ENCODE measurements at regions not wholly inside any gene's neighbourhood (a gene's known extent, or its start where the extent isn't known, plus 50 kb on each side); places are given as distances from the start of the nearest gene placed in this dataset.

- Mint-ChIP-seq H3K4me1 (no peaks in the 10 kb centered on the region), H3K27ac (ENCODE audit: low read depth) (no peak overlapping the region), H3K4me3 (no peak overlapping the region), H3K9me3 (no peaks in the 10 kb centered on the region), H3K36me3 (ENCODE audit: insufficient read depth) (peaks cover 2% of the 10 kb centered on the region), H3K27me3 (peaks cover 40% of the 10 kb centered on the region)
- DNase-seq (ENCODE audit: low spot score in 2 of 2) (no peak), ATAC-seq (replicated peaks; ENCODE audit: extremely low read depth, poor library complexity, severe bottlenecking) (no peak)
Observed at GRCh38 chr15:91556926-91557325, 296.6 kb upstream of the SLCO3A1 start.

- Mint-ChIP-seq H3K4me3 (no peak overlapping the region), H3K27ac (ENCODE audit: low read depth) (no peak overlapping the region), H3K36me3 (ENCODE audit: insufficient read depth) (peaks cover 2% of the 10 kb centered on the region), H3K9me3 (no peaks in the 10 kb centered on the region), H3K4me1 (no peaks in the 10 kb centered on the region), H3K27me3 (peaks cover 52% of the 10 kb centered on the region)
- DNase-seq (ENCODE audit: low spot score in 2 of 2) = no peak
- no peak for ATAC-seq (replicated peaks; ENCODE audit: extremely low read depth, poor library complexity, severe bottlenecking)
Observed at GRCh38 chr15:91559066-91559465, 294.4 kb upstream of the SLCO3A1 start.

DNA sequence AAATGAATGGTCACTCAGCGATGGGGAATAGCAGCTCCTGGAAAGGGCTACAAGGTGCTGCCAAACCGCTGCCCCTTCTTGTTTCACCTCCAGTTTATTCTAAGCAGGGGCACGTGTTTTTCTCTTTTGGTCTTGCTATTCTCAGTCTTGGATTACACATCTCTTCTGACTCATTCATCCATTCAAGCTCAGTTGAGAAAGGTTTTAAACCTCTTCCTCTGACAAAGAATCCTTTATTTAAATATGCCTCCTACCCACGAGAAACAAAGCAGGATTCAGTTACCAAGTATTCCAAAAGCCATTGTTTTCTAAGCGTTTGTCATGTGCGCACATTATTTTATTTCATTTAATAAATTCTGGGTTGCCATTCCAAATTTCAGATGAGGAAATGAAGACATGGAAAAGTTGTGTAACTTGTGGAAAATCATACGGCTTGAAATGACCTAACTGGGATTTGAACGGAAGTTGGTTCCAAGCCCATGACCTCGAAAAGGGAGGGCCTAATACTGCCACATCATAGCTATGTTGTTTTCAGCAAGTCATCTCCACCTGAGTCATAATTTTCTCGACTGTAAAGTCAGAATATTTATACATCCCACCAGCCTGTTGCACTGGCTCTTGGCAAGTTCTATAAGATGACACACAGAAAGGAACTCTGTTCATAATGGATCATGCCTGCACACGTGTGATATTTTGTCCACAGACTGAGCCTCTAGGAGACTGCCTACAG is 292.0 kb upstream of the SLCO3A1 start:
- Mint-ChIP-seq H3K9me3 (no peaks in the 10 kb centered on the region), H3K27me3 (peaks cover 42% of the 10 kb centered on the region), H3K36me3 (ENCODE audit: insufficient read depth) (no peaks in the 10 kb centered on the region), H3K4me3 (no peak overlapping the region), H3K27ac (ENCODE audit: low read depth) (no peak overlapping the region), H3K4me1 (no peaks in the 10 kb centered on the region)
- no peak for DNase-seq (ENCODE audit: low spot score in 2 of 2)
- no peak for ATAC-seq (replicated peaks; ENCODE audit: extremely low read depth, poor library complexity, severe bottlenecking)

DNA sequence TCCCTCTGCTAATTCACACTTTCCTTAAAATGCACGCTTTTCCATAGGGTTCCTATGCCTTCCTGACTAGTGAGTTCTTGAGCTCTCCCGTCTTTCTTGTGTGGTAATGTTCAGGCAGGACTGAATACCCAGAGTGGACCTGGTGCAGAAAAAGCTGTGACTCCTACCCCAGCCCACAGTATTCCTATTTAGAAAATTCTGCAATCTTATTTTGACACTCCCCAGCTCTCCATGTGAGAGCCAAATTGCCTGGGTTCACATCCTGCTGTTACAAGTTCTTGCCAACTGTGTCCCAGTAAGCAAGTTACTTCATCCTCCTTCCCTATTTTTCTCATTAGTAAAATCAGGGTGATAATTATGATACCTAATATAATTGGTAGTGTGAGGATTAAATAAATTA is 290.8 kb upstream of the SLCO3A1 start:
- Mint-ChIP-seq H3K27me3 (peaks cover 42% of the 10 kb centered on the region), H3K4me1 (no peaks in the 10 kb centered on the region), H3K9me3 (no peaks in the 10 kb centered on the region), H3K36me3 (ENCODE audit: insufficient read depth) (no peaks in the 10 kb centered on the region), H3K27ac (ENCODE audit: low read depth) (no peak overlapping the region), H3K4me3 (no peak overlapping the region)
- ATAC-seq (replicated peaks; ENCODE audit: extremely low read depth, poor library complexity, severe bottlenecking) (no peak), DNase-seq (ENCODE audit: low spot score in 2 of 2) (no peak)

GRCh38 chr15:91564631-91565030 is 288.9 kb upstream of the SLCO3A1 start:
- no peak overlapping the region for H3K4me3 Mint-ChIP-seq

GRCh38 chr15:91566141-91566540 is 287.4 kb upstream of the SLCO3A1 start:
- peaks cover 44% of the 10 kb centered on the region for H3K27me3 Mint-ChIP-seq
- H3K4me3 Mint-ChIP-seq = no peak overlapping the region
- no peaks in the 10 kb centered on the region for H3K4me1 Mint-ChIP-seq
- DNase-seq (ENCODE audit: low spot score in 2 of 2) (no peak), ATAC-seq (replicated peaks; ENCODE audit: extremely low read depth, poor library complexity, severe bottlenecking) (no peak)
- H3K36me3 Mint-ChIP-seq (ENCODE audit: insufficient read depth) = no peaks in the 10 kb centered on the region
- H3K27ac Mint-ChIP-seq (ENCODE audit: low read depth) = no peak overlapping the region
- no peaks in the 10 kb centered on the region for H3K9me3 Mint-ChIP-seq

More at GRCh38 chr15:91564631-91565030, 288.9 kb upstream of the SLCO3A1 start:
- DNase-seq (ENCODE audit: low spot score in 2 of 2) (no peak), ATAC-seq (replicated peaks; ENCODE audit: extremely low read depth, poor library complexity, severe bottlenecking) (no peak)
- Mint-ChIP-seq H3K4me1 (no peaks in the 10 kb centered on the region), H3K27ac (ENCODE audit: low read depth) (no peak overlapping the region), H3K27me3 (peaks cover 38% of the 10 kb centered on the region), H3K9me3 (no peaks in the 10 kb centered on the region), H3K36me3 (ENCODE audit: insufficient read depth) (no peaks in the 10 kb centered on the region)

GRCh38 chr15:91568036-91568435 is 285.5 kb upstream of the SLCO3A1 start:
- Mint-ChIP-seq H3K4me3 (no peak overlapping the region), H3K27me3 (peaks cover 36% of the 10 kb centered on the region), H3K9me3 (no peaks in the 10 kb centered on the region), H3K4me1 (no peaks in the 10 kb centered on the region), H3K27ac (ENCODE audit: low read depth) (no peak overlapping the region), H3K36me3 (ENCODE audit: insufficient read depth) (no peaks in the 10 kb centered on the region)
- DNase-seq (ENCODE audit: low spot score in 2 of 2) = no peak
- ATAC-seq (replicated peaks; ENCODE audit: extremely low read depth, poor library complexity, severe bottlenecking) = no peak

DNA sequence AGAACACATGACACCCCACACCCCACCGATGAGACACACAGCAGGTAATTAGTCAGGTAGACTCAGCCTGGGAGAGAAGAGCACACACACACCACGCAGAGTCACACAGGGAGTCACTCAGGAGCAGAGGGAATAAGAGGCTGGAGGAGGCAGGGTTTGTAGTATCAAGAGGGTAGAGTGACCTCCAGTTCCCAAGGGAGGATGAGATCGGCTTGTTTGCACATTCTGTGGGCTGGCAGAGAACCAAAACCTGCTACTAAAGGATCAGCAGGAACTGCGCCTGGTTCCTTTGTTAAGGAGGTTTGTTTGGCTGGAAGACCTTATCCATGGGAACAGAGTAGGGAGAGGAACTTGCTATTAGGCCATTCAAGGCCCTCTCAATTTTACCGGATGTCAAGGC is 281.4 kb upstream of the SLCO3A1 start:
- Mint-ChIP-seq H3K4me1 (no peaks in the 10 kb centered on the region), H3K36me3 (ENCODE audit: insufficient read depth) (no peaks in the 10 kb centered on the region), H3K27ac (ENCODE audit: low read depth) (no peak overlapping the region), H3K9me3 (no peaks in the 10 kb centered on the region), H3K4me3 (no peak overlapping the region), H3K27me3 (peaks cover 42% of the 10 kb centered on the region)
- ATAC-seq (replicated peaks; ENCODE audit: extremely low read depth, poor library complexity, severe bottlenecking) = no peak
- DNase-seq (ENCODE audit: low spot score in 2 of 2) = no peak

DNA sequence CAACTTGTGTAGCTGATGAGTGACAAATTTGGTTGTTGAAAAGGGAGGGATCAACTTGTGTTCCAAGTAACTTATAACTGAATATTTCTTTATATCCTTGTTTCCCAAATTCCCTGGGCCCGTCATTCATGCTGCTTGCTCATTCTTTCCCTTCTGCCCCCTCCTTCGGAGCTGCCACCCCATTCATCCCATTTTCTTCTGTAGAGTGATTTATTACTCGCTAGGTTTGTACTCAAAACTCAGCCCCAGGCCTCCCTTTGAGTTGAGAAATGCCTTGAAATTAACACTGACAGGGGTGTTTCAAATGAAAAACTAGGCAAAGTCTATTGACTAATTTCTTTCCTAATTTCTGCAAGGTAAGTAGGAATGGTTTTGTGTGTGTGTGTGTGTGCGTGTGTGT is 277.4 kb upstream of the SLCO3A1 start:
- no peak for ATAC-seq (replicated peaks; ENCODE audit: extremely low read depth, poor library complexity, severe bottlenecking)
- H3K9me3 Mint-ChIP-seq = no peaks in the 10 kb centered on the region
- no peaks in the 10 kb centered on the region for H3K36me3 Mint-ChIP-seq (ENCODE audit: insufficient read depth)
- no peak overlapping the region for H3K27ac Mint-ChIP-seq (ENCODE audit: low read depth)
- peaks cover 23% of the 10 kb centered on the region for H3K27me3 Mint-ChIP-seq
- no peaks in the 10 kb centered on the region for H3K4me1 Mint-ChIP-seq
- no peak for DNase-seq (ENCODE audit: low spot score in 2 of 2)
- H3K4me3 Mint-ChIP-seq = no peak overlapping the region

DNA sequence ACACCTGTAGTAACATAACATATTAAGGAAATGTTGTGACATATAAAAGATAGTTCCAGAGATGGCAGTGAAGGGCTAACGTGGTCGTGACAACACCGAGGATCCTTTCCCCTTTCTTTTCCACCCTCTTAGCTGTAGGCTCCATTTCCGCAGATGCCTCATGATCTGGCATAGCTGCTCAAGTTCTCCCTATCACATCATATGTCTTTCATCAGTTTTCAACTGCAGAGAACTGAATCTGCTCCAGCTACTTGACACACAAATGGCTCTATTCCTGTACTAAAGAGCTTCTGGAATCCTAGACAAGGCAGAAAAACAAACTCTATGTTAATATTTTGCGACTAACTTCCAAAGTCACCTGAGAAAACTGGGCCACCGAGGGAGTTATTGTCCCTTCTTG is 275.0 kb upstream of the SLCO3A1 start:
- no peak overlapping the region for H3K4me3 Mint-ChIP-seq
- ATAC-seq (replicated peaks; ENCODE audit: extremely low read depth, poor library complexity, severe bottlenecking) = no peak
- DNase-seq (ENCODE audit: low spot score in 2 of 2) = no peak
- H3K27ac Mint-ChIP-seq (ENCODE audit: low read depth) = no peak overlapping the region
- no peaks in the 10 kb centered on the region for H3K36me3 Mint-ChIP-seq (ENCODE audit: insufficient read depth)
- H3K9me3 Mint-ChIP-seq = peaks cover 5% of the 10 kb centered on the region
- H3K4me1 Mint-ChIP-seq = no peaks in the 10 kb centered on the region
- peaks cover 36% of the 10 kb centered on the region for H3K27me3 Mint-ChIP-seq

GRCh38 chr15:91584895-91585294 is 268.6 kb upstream of the SLCO3A1 start:
- ATAC-seq (replicated peaks; ENCODE audit: extremely low read depth, poor library complexity, severe bottlenecking) (no peak), DNase-seq (ENCODE audit: low spot score in 2 of 2) (no peak)
- Mint-ChIP-seq H3K4me3 (no peak overlapping the region), H3K9me3 (peaks cover 5% of the 10 kb centered on the region), H3K27ac (ENCODE audit: low read depth) (no peak overlapping the region), H3K27me3 (peaks cover 66% of the 10 kb centered on the region), H3K36me3 (ENCODE audit: insufficient read depth) (no peaks in the 10 kb centered on the region), H3K4me1 (no peaks in the 10 kb centered on the region)

DNA sequence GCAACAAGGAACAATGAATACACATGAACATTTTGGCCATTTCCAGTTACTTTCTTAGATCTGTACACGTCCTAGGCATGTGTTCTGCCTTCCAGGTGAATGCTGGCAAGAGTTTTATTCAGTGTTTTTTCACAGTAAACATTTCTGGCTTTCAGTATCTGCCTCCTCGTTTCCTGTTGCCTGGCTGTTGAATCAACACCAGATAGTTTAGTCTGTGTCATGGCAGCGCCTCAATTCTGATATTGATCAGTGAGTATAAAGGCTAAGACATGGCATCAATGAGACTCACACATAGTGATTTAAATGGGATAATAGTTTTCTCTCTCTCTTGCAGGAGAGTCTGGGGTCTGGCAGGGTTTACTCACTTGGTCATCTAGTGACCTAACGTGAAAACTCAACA is 266.9 kb upstream of the SLCO3A1 start:
- Mint-ChIP-seq H3K27ac (ENCODE audit: low read depth) (peak overlapping the region; percentile 17), H3K4me1 (no peaks in the 10 kb centered on the region), H3K27me3 (peaks cover 65% of the 10 kb centered on the region), H3K4me3 (no peak overlapping the region), H3K36me3 (ENCODE audit: insufficient read depth) (no peaks in the 10 kb centered on the region), H3K9me3 (peaks cover 5% of the 10 kb centered on the region)
- no peak for ATAC-seq (replicated peaks; ENCODE audit: extremely low read depth, poor library complexity, severe bottlenecking)
- DNase-seq (ENCODE audit: low spot score in 2 of 2) = no peak

DNA sequence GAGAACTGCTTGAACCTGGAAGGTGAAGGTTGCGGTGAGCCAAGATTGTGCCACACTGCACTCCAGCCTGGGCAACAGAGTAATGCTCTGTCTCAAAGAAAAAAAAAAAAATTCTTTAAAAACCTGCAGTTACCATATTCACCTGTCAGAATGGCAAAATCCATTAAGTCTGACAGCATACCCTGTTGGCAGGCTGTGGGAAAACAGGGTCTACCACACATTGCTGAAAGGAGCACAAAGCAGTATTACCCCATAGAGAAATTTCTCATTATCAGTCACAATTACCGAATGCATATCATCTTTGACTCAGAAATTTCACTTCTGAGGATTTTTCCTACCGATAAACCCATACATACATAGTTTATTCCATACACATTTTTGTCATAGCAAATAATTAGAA is 264.1 kb upstream of the SLCO3A1 start:
- H3K36me3 Mint-ChIP-seq (ENCODE audit: insufficient read depth) = no peaks in the 10 kb centered on the region
- H3K27ac Mint-ChIP-seq (ENCODE audit: low read depth) = no peak overlapping the region
- H3K4me3 Mint-ChIP-seq = no peak overlapping the region
- no peak for ATAC-seq (replicated peaks; ENCODE audit: extremely low read depth, poor library complexity, severe bottlenecking)
- no peaks in the 10 kb centered on the region for H3K4me1 Mint-ChIP-seq
- H3K27me3 Mint-ChIP-seq = peaks cover 37% of the 10 kb centered on the region
- no peaks in the 10 kb centered on the region for H3K9me3 Mint-ChIP-seq
- DNase-seq (ENCODE audit: low spot score in 2 of 2) = no peak

Data from central memory CD8-positive, alpha-beta T cell (primary cell).